ENCODE measurements at regions not wholly inside any gene's neighbourhood (a gene's known extent, or its start where the extent isn't known, plus 50 kb on each side); places are given as distances from the start of the nearest gene placed in this dataset.

GRCh38 chr1:227450489-227450888 lies 112.9 kb upstream of the ZNF678 start:
- Histone ChIP-seq H3K27me3 (replicated peaks; ENCODE audit: insufficient read depth) (no peaks in the 10 kb centered on the region), H3K36me3 (no peaks in the 10 kb centered on the region), H3K4me1 (ENCODE audit: control insufficient read depth in 1 of 2, low read depth in 2 of 2) (no peaks in the 10 kb centered on the region), H3K4me3 (no peak overlapping the region), H3K9me3 (no peaks in the 10 kb centered on the region), H3K27ac (no peak overlapping the region)
- DNase-seq (ENCODE audit: low spot score): no peak
- no peak for ATAC-seq (ENCODE audit: insufficient number of reproducible peaks, low FRiP score, low read depth)
- TF ChIP-seq, protein P1, sequence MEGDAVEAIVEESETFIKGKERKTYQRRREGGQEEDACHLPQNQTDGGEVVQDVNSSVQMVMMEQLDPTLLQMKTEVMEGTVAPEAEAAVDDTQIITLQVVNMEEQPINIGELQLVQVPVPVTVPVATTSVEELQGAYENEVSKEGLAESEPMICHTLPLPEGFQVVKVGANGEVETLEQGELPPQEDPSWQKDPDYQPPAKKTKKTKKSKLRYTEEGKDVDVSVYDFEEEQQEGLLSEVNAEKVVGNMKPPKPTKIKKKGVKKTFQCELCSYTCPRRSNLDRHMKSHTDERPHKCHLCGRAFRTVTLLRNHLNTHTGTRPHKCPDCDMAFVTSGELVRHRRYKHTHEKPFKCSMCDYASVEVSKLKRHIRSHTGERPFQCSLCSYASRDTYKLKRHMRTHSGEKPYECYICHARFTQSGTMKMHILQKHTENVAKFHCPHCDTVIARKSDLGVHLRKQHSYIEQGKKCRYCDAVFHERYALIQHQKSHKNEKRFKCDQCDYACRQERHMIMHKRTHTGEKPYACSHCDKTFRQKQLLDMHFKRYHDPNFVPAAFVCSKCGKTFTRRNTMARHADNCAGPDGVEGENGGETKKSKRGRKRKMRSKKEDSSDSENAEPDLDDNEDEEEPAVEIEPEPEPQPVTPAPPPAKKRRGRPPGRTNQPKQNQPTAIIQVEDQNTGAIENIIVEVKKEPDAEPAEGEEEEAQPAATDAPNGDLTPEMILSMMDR (IDR thresholded peaks at IDR 0.05): no peak

DNA sequence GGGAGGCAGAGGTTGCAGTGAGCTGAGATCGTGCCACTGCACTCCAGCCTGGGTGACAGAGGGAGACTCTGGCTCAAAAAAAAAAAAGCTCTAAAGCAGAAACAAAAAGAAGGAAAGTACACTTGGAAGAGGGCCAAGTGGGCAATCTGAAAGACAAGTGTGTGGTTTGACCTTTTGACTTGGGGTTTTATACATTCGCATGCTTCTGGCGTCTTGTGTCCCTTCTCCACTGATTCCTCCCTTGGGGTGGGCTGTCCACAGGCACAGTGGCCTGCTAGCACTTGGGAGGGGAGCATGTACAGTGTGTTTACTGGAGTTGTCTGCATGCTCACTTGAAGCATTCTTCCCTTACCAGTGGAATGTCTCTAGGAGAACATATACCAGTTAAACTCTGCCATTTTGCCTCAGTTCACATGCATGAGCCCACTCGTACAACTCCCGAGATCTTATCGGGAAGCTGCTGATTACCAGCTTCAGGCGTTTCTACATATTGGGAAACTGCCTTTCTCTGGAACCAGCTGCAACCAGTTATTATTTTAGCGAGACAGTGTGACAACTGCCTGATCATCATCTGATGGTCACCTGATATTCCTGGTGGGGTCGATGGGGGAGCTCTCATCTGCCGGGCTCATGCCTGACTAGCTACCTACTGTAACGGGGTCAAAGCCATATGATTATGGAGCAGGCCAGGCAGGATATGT lies 113.5 kb upstream of the ZNF678 start:
- TF ChIP-seq, protein P1 (IDR thresholded peaks at IDR 0.05): no peak
- ATAC-seq (ENCODE audit: insufficient number of reproducible peaks, low FRiP score, low read depth) (no peak), DNase-seq (ENCODE audit: low spot score) (no peak)
- Histone ChIP-seq H3K9me3 (no peaks in the 10 kb centered on the region), H3K27ac (no peak overlapping the region), H3K4me1 (ENCODE audit: control insufficient read depth in 1 of 2, low read depth in 2 of 2) (no peaks in the 10 kb centered on the region), H3K4me3 (no peak overlapping the region), H3K36me3 (no peaks in the 10 kb centered on the region), H3K27me3 (replicated peaks; ENCODE audit: insufficient read depth) (no peaks in the 10 kb centered on the region)

DNA sequence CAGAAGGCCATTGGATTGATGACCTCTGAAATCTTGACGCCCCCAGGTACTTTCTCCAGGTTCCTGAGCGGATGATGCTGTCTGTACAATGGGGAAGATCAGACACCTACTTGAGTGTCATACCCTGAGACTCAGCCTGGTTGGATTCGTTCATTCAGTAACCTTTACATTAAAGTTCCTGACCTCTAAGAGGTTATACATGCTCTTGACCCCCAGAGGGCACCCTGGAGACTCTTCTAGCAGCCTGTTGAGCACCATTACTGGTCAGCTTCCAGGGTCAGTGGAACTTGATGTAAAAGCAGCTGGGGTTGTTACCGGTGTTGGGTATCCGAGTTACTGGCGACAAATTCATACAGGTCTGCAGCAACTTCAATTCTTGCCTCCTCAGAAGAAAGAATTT lies 114.3 kb upstream of the ZNF678 start:
- no peaks in the 10 kb centered on the region for H3K4me1 ChIP-seq (ENCODE audit: control insufficient read depth in 1 of 2, low read depth in 2 of 2)
- ATAC-seq (ENCODE audit: insufficient number of reproducible peaks, low FRiP score, low read depth) (no peak), DNase-seq (ENCODE audit: low spot score) (no peak)
- TF ChIP-seq, protein P1 (IDR thresholded peaks at IDR 0.05): no peak
- no peaks in the 10 kb centered on the region for H3K27me3 ChIP-seq (replicated peaks; ENCODE audit: insufficient read depth)
- no peaks in the 10 kb centered on the region for H3K36me3 ChIP-seq
- H3K4me3 ChIP-seq: no peak overlapping the region
- no peaks in the 10 kb centered on the region for H3K9me3 ChIP-seq
- H3K27ac ChIP-seq: no peak overlapping the region

GRCh38 chr1:227447531-227447990 lies 115.8 kb upstream of the ZNF678 start:
- no peaks in the 10 kb centered on the region for H3K9me3 ChIP-seq
- DNase-seq (ENCODE audit: low spot score) (no peak), ATAC-seq (ENCODE audit: insufficient number of reproducible peaks, low FRiP score, low read depth) (no peak)
- peak overlapping the region; percentile 44 for H3K4me3 ChIP-seq
- no peaks in the 10 kb centered on the region for H3K4me1 ChIP-seq (ENCODE audit: control insufficient read depth in 1 of 2, low read depth in 2 of 2)
- no peaks in the 10 kb centered on the region for H3K36me3 ChIP-seq
- peak overlapping the region; percentile 19 to 27 for H3K27ac ChIP-seq
- no peaks in the 10 kb centered on the region for H3K27me3 ChIP-seq (replicated peaks; ENCODE audit: insufficient read depth)
- TF ChIP-seq, protein P1 (IDR thresholded peaks at IDR 0.05): peak; percentile 60

GRCh38 chr1:227445746-227446145 lies 117.6 kb upstream of the ZNF678 start:
- Histone ChIP-seq H3K4me3 (no peak overlapping the region), H3K4me1 (ENCODE audit: control insufficient read depth in 1 of 2, low read depth in 2 of 2) (peaks cover 2% of the 10 kb centered on the region in 2 donors), H3K36me3 (no peaks in the 10 kb centered on the region), H3K27ac (no peak overlapping the region), H3K9me3 (no peaks in the 10 kb centered on the region), H3K27me3 (replicated peaks; ENCODE audit: insufficient read depth) (no peaks in the 10 kb centered on the region)
- no peak for ATAC-seq (ENCODE audit: insufficient number of reproducible peaks, low FRiP score, low read depth)
- no peak for DNase-seq (ENCODE audit: low spot score)
- TF ChIP-seq, protein P1 (IDR thresholded peaks at IDR 0.05): no peak
